ENCODE measurements at regions not wholly inside any gene's neighbourhood (a gene's known extent, or its start where the extent isn't known, plus 50 kb on each side); places are given as distances from the start of the nearest gene placed in this dataset.

DNA sequence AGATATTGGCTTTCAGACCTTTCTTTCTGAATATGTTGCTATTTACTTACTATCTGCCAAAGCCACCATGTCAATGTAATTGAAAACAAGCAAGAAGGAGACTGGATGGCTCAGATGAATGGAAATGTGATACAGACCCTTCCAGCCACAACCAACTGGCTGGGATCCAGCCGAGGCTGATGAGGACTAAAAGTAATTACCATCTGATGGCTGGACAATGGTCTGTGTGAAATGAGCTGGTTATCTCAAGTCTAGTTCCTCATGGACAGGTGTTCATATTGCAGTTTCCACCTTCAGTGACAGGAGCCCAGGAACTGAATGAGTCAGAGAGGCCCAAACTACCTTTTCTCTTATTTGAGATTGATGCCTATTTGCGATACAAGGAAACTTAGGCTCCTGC is 267.5 kb downstream of the GATA3 start:
- no peak for TF ChIP-seq CTCF (IDR thresholded peaks at IDR 0.05; ENCODE audit: extremely low read depth, insufficient read depth, missing control alignments)
- in situ Hi-C loops (cut with MboI; ENCODE audit: low pct_unique_long_range_greater_than_20kb, low sequenced_read_pairs, unreplicated experiment): no loop called here
- DNase-seq (ENCODE audit: low spot score): no peak

GRCh38 chr10:8323428-8324054 is 269.1 kb downstream of the GATA3 start:
- no peak for DNase-seq (ENCODE audit: low spot score)
- TF ChIP-seq CTCF (IDR thresholded peaks at IDR 0.05; ENCODE audit: extremely low read depth, insufficient read depth, missing control alignments): no peak
- in situ Hi-C loops (cut with MboI; ENCODE audit: low pct_unique_long_range_greater_than_20kb, low sequenced_read_pairs, unreplicated experiment): no loop called here

- in situ Hi-C loops (cut with MboI; ENCODE audit: low pct_unique_long_range_greater_than_20kb, low sequenced_read_pairs, unreplicated experiment): no loop called here
- DNase-seq (ENCODE audit: low spot score): no peak
- TF ChIP-seq CTCF (IDR thresholded peaks at IDR 0.05; ENCODE audit: extremely low read depth, insufficient read depth, missing control alignments): no peak
Measured at GRCh38 chr10:8325024-8325980, 270.8 kb downstream of the GATA3 start.

DNA sequence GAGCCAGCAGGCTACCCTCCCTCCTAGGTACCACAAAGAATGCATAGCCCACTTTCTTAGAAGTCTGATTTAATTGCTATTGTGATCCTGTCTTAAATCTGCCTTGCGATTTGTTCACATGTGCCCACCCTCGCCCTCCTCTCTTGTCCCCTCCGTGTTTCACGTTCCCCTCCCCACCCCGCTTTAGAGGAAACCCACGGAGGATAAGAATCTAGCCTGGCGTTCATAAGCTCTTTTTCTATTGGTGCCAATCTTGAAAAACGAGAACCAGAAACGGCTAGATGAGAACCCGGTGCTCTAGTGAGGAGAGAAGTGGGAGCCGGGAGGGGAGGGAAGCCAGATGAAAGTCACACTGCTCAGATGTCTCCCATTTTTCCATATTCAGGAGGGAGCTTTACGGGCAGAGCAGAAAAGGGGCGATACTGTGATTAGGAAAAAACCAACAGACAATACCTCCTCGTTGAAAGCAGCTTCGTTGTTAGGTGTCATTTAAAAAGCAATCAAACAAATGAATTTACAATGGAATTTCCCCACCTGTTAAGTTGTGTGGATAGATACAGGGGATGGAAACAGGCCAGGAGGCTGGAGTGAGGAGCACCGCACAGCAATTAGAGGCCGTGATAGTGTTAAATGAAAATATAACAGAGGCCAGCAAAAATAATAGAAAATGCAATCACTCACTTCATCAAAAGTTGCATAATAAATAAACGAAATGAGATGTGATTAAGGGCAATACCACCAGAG is 272.1 kb downstream of the GATA3 start:
- no peak for DNase-seq (ENCODE audit: low spot score)
- in situ Hi-C loops (cut with MboI; ENCODE audit: low pct_unique_long_range_greater_than_20kb, low sequenced_read_pairs, unreplicated experiment): no loop called here
- no peak for TF ChIP-seq CTCF (IDR thresholded peaks at IDR 0.05; ENCODE audit: extremely low read depth, insufficient read depth, missing control alignments)

- in situ Hi-C loops (cut with MboI; ENCODE audit: low pct_unique_long_range_greater_than_20kb, low sequenced_read_pairs, unreplicated experiment): no loop called here
- no peak for TF ChIP-seq CTCF (IDR thresholded peaks at IDR 0.05; ENCODE audit: extremely low read depth, insufficient read depth, missing control alignments)
- DNase-seq (ENCODE audit: low spot score): no peak
Measured at GRCh38 chr10:8327140-8327423, 272.6 kb downstream of the GATA3 start.

- in situ Hi-C loops (cut with MboI; ENCODE audit: low pct_unique_long_range_greater_than_20kb, low sequenced_read_pairs, unreplicated experiment): no loop called here
- no peak for DNase-seq (ENCODE audit: low spot score)
- TF ChIP-seq CTCF (IDR thresholded peaks at IDR 0.05; ENCODE audit: extremely low read depth, insufficient read depth, missing control alignments): no peak
Measured at GRCh38 chr10:8331387-8331786, 276.9 kb downstream of the GATA3 start.

All from GM13977 (cell line).